ENCODE measurements at regions not wholly inside any gene's neighbourhood (a gene's known extent, or its start where the extent isn't known, plus 50 kb on each side); places are given as distances from the start of the nearest gene placed in this dataset.

DNA sequence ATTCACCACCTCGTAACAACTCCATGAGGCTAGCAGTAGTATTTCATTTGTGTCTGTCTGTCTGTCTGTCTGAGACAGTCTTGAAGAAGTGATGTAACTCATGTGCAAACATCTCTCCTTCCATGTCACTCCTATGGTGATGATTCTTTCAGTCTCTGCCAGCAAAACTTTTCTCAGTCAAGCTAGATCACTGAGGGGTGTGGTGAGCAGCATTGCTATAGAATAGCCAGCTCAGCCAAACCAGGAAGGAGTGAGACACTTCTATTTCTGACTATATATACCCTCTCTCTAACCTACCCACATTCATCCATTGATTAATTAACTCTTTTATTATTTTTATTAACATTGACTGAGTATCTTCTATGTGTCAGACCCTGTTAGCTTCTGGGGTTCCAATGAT is 1095.1 kb upstream of the GYPC start:
- DNase-seq (ENCODE audit: low spot score) (no peak), ATAC-seq (no peak)
- Mint-ChIP-seq H3K36me3 (no peaks in the 10 kb centered on the region), H3K27me3 (no peaks in the 10 kb centered on the region), H3K27ac (no peak overlapping the region), H3K9me3 (peaks cover 20% of the 10 kb centered on the region), H3K4me1 (ENCODE audit: low read depth in 2 of 2) (no peaks in the 10 kb centered on the region), H3K4me3 (no peak overlapping the region)

DNA sequence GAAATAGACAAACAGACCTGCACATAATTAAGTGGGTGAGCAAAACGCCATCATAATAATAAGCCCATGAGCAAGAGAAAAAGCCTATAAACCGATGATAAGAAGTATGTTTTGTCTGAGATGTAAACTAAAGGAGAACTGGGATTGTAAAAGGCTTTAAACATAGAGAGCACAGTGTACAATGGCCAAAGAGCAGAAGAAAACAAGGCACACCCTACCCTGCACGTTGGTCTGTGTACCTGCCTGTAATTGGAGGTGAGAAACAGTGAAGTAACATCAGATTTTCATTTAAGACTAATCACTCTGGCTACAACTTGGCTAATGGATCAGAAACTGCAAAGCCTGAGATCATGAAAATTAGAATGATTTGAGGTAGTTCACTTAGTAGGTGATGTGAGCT is 1094.7 kb upstream of the GYPC start:
- Mint-ChIP-seq H3K27ac (no peak overlapping the region), H3K9me3 (peaks cover 20% of the 10 kb centered on the region), H3K36me3 (no peaks in the 10 kb centered on the region), H3K4me1 (ENCODE audit: low read depth in 2 of 2) (no peaks in the 10 kb centered on the region), H3K4me3 (no peak overlapping the region), H3K27me3 (no peaks in the 10 kb centered on the region)
- no peak for DNase-seq (ENCODE audit: low spot score)
- ATAC-seq = no peak

DNA sequence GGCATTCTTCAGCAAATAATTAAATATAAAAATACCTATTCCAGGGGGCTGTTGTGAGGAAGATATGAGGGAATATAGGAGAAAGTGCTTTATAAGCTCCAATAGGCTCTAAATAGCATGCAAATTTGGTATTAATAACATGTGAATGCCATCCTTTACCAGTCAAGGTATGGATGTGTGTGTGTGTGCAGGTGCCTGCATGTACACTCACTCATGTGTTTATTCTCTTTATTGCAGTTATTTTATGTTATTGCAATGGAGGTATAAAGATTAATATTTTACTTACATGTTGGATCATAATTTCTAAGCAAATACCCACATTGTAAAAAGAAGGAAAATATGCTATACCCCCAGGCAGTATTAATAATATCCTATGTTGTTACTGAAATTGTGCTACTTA is 1093.0 kb upstream of the GYPC start:
- Mint-ChIP-seq H3K9me3 (peaks cover 23% of the 10 kb centered on the region), H3K36me3 (no peaks in the 10 kb centered on the region), H3K27me3 (no peaks in the 10 kb centered on the region), H3K27ac (no peak overlapping the region), H3K4me3 (no peak overlapping the region), H3K4me1 (ENCODE audit: low read depth in 2 of 2) (no peaks in the 10 kb centered on the region)
- no peak for ATAC-seq
- DNase-seq (ENCODE audit: low spot score) = no peak

- Mint-ChIP-seq H3K4me3 (no peak overlapping the region), H3K9me3 (peaks cover 26% of the 10 kb centered on the region), H3K27me3 (no peaks in the 10 kb centered on the region), H3K4me1 (ENCODE audit: low read depth in 2 of 2) (no peaks in the 10 kb centered on the region), H3K27ac (no peak overlapping the region), H3K36me3 (peaks cover 4% of the 10 kb centered on the region)
- DNase-seq (ENCODE audit: low spot score) (no peak), ATAC-seq (no peak)
These were observed 1091.5 kb upstream of the GYPC start for GRCh38 chr2:125564471-125564870.

- H3K27me3 Mint-ChIP-seq = no peaks in the 10 kb centered on the region
- H3K4me1 Mint-ChIP-seq (ENCODE audit: low read depth in 2 of 2) = no peaks in the 10 kb centered on the region
- H3K36me3 Mint-ChIP-seq = peaks cover 8% of the 10 kb centered on the region
- H3K27ac Mint-ChIP-seq = no peak overlapping the region
- H3K4me3 Mint-ChIP-seq = no peak overlapping the region
- no peak for DNase-seq (ENCODE audit: low spot score)
- H3K9me3 Mint-ChIP-seq = peaks cover 27% of the 10 kb centered on the region
- no peak for ATAC-seq
These were observed 1089.5 kb upstream of the GYPC start for GRCh38 chr2:125566422-125566821.

- H3K4me3 Mint-ChIP-seq = no peak overlapping the region
- peaks cover 8% of the 10 kb centered on the region for H3K36me3 Mint-ChIP-seq
- H3K27me3 Mint-ChIP-seq = no peaks in the 10 kb centered on the region
- no peak overlapping the region for H3K27ac Mint-ChIP-seq
- ATAC-seq (no peak), DNase-seq (ENCODE audit: low spot score) (no peak)
- no peaks in the 10 kb centered on the region for H3K4me1 Mint-ChIP-seq (ENCODE audit: low read depth in 2 of 2)
- H3K9me3 Mint-ChIP-seq = peaks cover 24% of the 10 kb centered on the region
These were observed 1088.9 kb upstream of the GYPC start for GRCh38 chr2:125567100-125567499.

GRCh38 chr2:125572660-125573059 is 1083.3 kb upstream of the GYPC start:
- H3K4me3 Mint-ChIP-seq = no peak overlapping the region
- DNase-seq (ENCODE audit: low spot score) (no peak), ATAC-seq (no peak)
- H3K27ac Mint-ChIP-seq = no peak overlapping the region
- no peaks in the 10 kb centered on the region for H3K4me1 Mint-ChIP-seq (ENCODE audit: low read depth in 2 of 2)
- peaks cover 8% of the 10 kb centered on the region for H3K36me3 Mint-ChIP-seq
- peaks cover 22% of the 10 kb centered on the region for H3K9me3 Mint-ChIP-seq
- no peaks in the 10 kb centered on the region for H3K27me3 Mint-ChIP-seq

DNA sequence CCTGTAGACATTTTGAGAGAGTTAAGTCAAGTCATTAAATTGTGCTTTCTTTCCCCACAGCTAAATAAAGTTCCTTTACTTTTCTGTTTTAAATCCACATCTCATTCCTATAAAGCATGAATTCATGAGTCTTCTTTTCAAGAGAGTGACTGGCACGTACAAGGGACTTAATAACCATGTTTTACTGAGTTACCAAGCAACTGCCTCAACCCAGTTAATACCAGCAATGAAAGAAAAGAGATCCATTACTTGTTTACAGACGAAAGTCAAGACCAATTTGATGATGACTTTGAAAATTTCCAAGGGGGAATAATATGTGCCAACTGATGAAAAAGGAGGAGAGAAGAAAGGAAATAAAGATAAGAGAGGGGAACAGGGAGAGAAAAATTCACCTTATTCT is 1082.5 kb upstream of the GYPC start:
- peaks cover 19% of the 10 kb centered on the region for H3K9me3 Mint-ChIP-seq

DNA sequence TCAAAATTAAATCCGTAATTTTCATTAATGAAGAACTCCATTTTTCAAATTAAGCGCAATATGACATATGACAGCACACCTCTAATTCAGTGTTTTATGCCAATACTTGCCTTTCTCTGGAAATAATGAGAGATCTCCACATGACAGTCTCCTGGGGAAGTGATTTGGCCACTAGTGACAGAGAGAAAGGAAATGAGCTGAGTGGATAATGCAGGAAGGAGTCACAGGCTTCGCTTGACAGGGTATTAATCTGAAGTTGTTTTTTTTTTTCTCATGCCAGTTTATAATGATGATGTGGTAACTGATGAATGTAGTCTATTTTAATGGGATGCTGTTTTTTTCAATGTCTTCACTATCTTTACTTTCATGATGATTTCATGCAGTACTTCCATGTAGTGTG is 1079.4 kb upstream of the GYPC start:
- H3K27me3 Mint-ChIP-seq = no peaks in the 10 kb centered on the region
- no peak for ATAC-seq
- no peak for DNase-seq (ENCODE audit: low spot score)
- H3K9me3 Mint-ChIP-seq = peaks cover 10% of the 10 kb centered on the region
- no peaks in the 10 kb centered on the region for H3K4me1 Mint-ChIP-seq (ENCODE audit: low read depth in 2 of 2)
- H3K36me3 Mint-ChIP-seq = no peaks in the 10 kb centered on the region
- H3K4me3 Mint-ChIP-seq = no peak overlapping the region
- H3K27ac Mint-ChIP-seq = no peak overlapping the region

More for the DNA sequence above, 1082.5 kb upstream of the GYPC start:
- Mint-ChIP-seq H3K27ac (no peak overlapping the region), H3K36me3 (peaks cover 8% of the 10 kb centered on the region), H3K4me3 (no peak overlapping the region), H3K27me3 (no peaks in the 10 kb centered on the region), H3K4me1 (ENCODE audit: low read depth in 2 of 2) (no peaks in the 10 kb centered on the region)
- DNase-seq (ENCODE audit: low spot score) = no peak
- no peak for ATAC-seq

GRCh38 chr2:125581557-125581956 is 1074.4 kb upstream of the GYPC start:
- Mint-ChIP-seq H3K27me3 (no peaks in the 10 kb centered on the region), H3K4me1 (ENCODE audit: low read depth in 2 of 2) (no peaks in the 10 kb centered on the region), H3K9me3 (peaks cover 10% of the 10 kb centered on the region), H3K36me3 (no peaks in the 10 kb centered on the region), H3K27ac (no peak overlapping the region), H3K4me3 (no peak overlapping the region)
- no peak for ATAC-seq
- DNase-seq (ENCODE audit: low spot score) = no peak

DNA sequence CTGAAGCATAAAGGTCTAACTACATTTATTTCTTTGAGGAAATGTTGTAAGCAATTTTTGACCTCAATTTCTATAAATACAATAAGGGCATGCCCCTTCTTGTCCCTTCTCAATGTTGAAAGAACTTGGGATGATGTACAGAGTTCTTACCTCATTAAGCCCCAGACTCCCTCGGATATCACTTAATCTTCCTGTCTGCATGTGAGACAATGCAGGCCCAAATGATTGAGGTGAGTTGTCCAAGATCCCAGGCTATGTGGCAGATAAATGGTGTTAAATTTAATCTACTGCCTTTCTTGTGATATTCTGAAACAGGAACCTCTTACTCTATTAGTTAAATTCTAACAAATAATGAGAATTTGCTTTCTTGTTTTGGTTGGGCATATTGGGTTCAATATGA is 1073.4 kb upstream of the GYPC start:
- Mint-ChIP-seq H3K27ac (no peak overlapping the region), H3K36me3 (no peaks in the 10 kb centered on the region), H3K27me3 (no peaks in the 10 kb centered on the region), H3K4me3 (no peak overlapping the region), H3K9me3 (peaks cover 8% of the 10 kb centered on the region), H3K4me1 (ENCODE audit: low read depth in 2 of 2) (no peaks in the 10 kb centered on the region)
- DNase-seq (ENCODE audit: low spot score) (no peak), ATAC-seq (no peak)

GRCh38 chr2:125584732-125585131 is 1071.2 kb upstream of the GYPC start:
- no peaks in the 10 kb centered on the region for H3K27me3 Mint-ChIP-seq
- H3K4me1 Mint-ChIP-seq (ENCODE audit: low read depth in 2 of 2) = no peaks in the 10 kb centered on the region
- H3K36me3 Mint-ChIP-seq = no peaks in the 10 kb centered on the region

GRCh38 chr2:125588780-125589179 is 1067.2 kb upstream of the GYPC start:
- ATAC-seq (no peak), DNase-seq (ENCODE audit: low spot score) (no peak)
- H3K27ac Mint-ChIP-seq = no peak overlapping the region
- H3K4me1 Mint-ChIP-seq (ENCODE audit: low read depth in 2 of 2) = no peaks in the 10 kb centered on the region
- no peaks in the 10 kb centered on the region for H3K27me3 Mint-ChIP-seq
- no peaks in the 10 kb centered on the region for H3K36me3 Mint-ChIP-seq
- H3K4me3 Mint-ChIP-seq = no peak overlapping the region
- peaks cover 28% of the 10 kb centered on the region for H3K9me3 Mint-ChIP-seq

More at GRCh38 chr2:125584732-125585131, 1071.2 kb upstream of the GYPC start:
- ATAC-seq (no peak), DNase-seq (ENCODE audit: low spot score) (no peak)
- H3K9me3 Mint-ChIP-seq = peaks cover 11% of the 10 kb centered on the region
- H3K27ac Mint-ChIP-seq = no peak overlapping the region
- H3K4me3 Mint-ChIP-seq = no peak overlapping the region

- DNase-seq (ENCODE audit: low spot score) (no peak), ATAC-seq (no peak)
- no peak overlapping the region for H3K4me3 Mint-ChIP-seq
- H3K36me3 Mint-ChIP-seq = no peaks in the 10 kb centered on the region
- peaks cover 22% of the 10 kb centered on the region for H3K9me3 Mint-ChIP-seq
- no peaks in the 10 kb centered on the region for H3K4me1 Mint-ChIP-seq (ENCODE audit: low read depth in 2 of 2)
- no peak overlapping the region for H3K27ac Mint-ChIP-seq
- no peaks in the 10 kb centered on the region for H3K27me3 Mint-ChIP-seq
These were observed 1064.0 kb upstream of the GYPC start for GRCh38 chr2:125591954-125592353.

DNA sequence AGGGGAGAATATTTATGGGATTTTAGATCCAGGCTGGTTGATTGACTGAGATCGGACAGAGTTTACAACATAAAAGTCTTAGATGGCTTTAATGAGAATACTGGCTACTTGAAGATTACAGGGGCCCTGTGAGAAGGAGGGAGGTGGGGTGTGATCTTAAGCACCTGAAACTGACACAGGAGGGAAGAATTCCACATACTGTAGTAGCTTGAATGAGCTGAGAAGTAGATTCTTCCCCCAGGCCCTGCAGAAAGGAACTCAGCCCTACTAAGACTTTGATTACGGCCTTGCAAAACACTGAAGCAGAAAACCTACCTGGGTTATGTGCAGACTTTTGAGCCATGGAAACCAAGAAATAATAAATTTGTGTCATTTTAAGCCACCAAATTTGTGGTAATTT is 1062.9 kb upstream of the GYPC start:
- Mint-ChIP-seq H3K36me3 (no peaks in the 10 kb centered on the region), H3K4me3 (no peak overlapping the region), H3K27ac (no peak overlapping the region), H3K9me3 (peaks cover 22% of the 10 kb centered on the region), H3K27me3 (no peaks in the 10 kb centered on the region), H3K4me1 (ENCODE audit: low read depth in 2 of 2) (no peaks in the 10 kb centered on the region)
- ATAC-seq (no peak), DNase-seq (ENCODE audit: low spot score) (no peak)

Data from natural killer cell treated with Interleukin-12 subunit alpha and Interleukin-12 subunit beta and Interleukin-15 and Interleukin-18, amount 100 ng/mL, for 72 hours (primary cell).